ENCODE measurements at regions not wholly inside any gene's neighbourhood (a gene's known extent, or its start where the extent isn't known, plus 50 kb on each side); places are given as distances from the start of the nearest gene placed in this dataset.

DNA sequence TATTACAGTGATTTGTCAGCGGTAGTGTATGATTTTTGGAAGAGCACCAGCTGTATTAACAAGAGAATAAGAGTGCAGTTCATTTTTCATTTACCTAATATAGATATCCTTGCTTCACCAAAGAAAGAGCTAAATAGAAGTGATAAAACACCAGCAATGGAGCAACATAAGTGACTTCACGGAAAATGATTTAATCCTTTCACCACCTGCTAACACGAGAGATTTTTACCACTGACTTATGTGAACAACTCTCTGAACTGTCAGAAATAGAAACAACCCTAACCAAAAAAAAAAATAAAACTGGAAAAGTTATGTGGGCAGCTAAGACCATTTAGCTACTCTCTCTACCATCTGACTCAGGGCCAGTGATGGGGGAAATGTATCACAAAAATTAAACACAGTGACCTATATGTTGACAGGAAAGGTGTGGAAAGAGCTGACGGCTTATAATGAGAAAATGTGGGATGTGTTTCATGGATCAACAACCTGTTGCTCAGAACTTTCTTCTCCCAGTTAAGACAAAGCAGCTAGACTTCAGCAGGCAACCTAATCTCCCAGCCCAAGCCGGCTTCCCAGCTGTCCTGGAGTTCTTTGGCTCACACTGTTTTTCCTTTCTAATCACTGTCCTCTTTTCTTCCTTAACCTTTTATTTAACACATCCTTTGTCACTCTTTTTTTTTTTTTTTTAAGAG, 272.7 kb downstream of the SS18 start:
- peak overlapping the region; percentile 1 to 44 (median 24) for H3K27ac Mint-ChIP-seq
- peaks cover 8% of the 10 kb centered on the region for H3K27me3 Mint-ChIP-seq (ENCODE audit: low read depth)
- peaks cover 3% of the 10 kb centered on the region for H3K9me3 Mint-ChIP-seq
- H3K4me1 Mint-ChIP-seq = peaks cover 34% of the 10 kb centered on the region
- H3K4me3 Mint-ChIP-seq = no peak overlapping the region
- no peaks in the 10 kb centered on the region for H3K36me3 Mint-ChIP-seq (ENCODE audit: low read depth)
- TF ChIP-seq, protein P1, sequence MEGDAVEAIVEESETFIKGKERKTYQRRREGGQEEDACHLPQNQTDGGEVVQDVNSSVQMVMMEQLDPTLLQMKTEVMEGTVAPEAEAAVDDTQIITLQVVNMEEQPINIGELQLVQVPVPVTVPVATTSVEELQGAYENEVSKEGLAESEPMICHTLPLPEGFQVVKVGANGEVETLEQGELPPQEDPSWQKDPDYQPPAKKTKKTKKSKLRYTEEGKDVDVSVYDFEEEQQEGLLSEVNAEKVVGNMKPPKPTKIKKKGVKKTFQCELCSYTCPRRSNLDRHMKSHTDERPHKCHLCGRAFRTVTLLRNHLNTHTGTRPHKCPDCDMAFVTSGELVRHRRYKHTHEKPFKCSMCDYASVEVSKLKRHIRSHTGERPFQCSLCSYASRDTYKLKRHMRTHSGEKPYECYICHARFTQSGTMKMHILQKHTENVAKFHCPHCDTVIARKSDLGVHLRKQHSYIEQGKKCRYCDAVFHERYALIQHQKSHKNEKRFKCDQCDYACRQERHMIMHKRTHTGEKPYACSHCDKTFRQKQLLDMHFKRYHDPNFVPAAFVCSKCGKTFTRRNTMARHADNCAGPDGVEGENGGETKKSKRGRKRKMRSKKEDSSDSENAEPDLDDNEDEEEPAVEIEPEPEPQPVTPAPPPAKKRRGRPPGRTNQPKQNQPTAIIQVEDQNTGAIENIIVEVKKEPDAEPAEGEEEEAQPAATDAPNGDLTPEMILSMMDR (IDR thresholded peaks at IDR 0.05; ENCODE audit: unreplicated experiment in 3 of 3) = no peak

DNA sequence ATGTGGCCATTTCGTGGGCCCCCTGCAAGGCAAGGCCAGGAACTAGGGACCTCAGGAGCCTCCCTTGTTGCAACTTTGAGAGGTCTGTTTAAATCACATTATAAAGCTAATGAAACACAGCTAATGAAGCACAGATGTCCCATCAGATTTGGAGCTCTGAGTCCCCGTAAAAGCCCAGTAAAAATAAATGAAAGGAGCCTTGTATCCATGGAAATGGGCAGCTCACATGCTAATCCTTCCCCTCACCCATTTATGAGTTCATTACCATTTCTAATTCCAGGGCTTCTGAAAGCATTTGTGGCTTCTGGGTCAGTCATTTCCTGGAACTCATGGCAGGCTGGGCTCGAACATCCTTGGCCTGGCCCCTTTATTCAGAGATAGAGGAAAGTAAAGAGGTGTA, 274.8 kb downstream of the SS18 start:
- TF ChIP-seq, protein P1 (IDR thresholded peaks at IDR 0.05; ENCODE audit: unreplicated experiment in 3 of 3) = no peak
- Mint-ChIP-seq H3K4me1 (peaks cover 34% of the 10 kb centered on the region), H3K36me3 (ENCODE audit: low read depth) (no peaks in the 10 kb centered on the region), H3K27ac (peak overlapping the region in 2 of 3 experiments; percentile 17 to 23), H3K9me3 (no peaks in the 10 kb centered on the region), H3K27me3 (ENCODE audit: low read depth) (peaks cover 4% of the 10 kb centered on the region), H3K4me3 (no peak overlapping the region)

DNA sequence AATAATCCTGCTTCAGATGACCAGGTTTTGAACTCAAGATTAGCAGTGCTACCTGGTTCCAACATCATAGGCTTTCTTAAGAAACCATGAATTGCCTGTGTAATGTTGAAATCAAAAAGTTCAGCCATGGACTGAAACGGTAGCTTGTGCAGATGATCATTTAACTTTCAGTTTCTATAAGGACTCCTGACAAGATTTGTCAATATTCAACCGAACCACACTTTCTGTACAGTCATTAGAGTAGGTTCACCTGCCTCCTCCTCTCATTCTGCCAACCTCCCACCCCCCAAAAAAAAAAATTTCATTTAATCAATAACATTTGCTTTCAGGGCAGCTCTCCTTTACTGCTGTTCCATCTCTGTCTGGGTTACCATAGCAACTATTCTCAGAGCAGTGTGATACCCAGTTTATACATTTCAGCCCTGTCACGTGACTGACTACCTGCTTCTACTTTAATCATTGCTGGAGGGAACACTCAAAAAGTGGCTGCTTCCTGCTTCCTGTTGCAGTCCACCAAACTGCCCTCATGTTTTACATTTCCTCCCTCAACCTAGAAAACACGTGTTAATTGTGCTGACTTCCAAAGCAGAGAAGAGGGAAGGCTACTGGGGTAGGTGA, 275.5 kb downstream of the SS18 start:
- Mint-ChIP-seq H3K4me1 (peaks cover 34% of the 10 kb centered on the region), H3K4me3 (no peak overlapping the region), H3K9me3 (no peaks in the 10 kb centered on the region), H3K36me3 (ENCODE audit: low read depth) (no peaks in the 10 kb centered on the region), H3K27me3 (ENCODE audit: low read depth) (peaks cover 4% of the 10 kb centered on the region), H3K27ac (peak overlapping the region in 1 of 3 experiments; percentile 17)
- TF ChIP-seq, protein P1 (IDR thresholded peaks at IDR 0.05; ENCODE audit: unreplicated experiment in 3 of 3) = no peak

DNA sequence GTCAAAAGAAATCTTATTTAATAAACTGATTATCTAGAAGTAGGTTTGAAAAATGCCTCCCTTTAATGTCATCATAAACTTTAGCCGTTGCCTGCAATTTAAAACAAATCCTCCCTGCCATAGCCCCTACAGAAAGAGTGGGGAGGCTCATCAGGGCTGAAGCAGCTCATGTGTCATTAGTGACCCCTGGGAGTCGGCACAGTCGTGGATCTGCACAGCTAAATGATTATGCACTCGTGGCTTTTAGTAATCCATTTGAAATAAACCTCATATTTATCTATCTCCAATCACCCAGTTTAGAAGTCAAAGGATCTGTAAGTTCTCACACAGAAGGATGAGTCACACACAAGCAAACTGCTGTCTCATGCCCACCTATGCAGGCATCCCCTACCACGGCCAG, 277.3 kb downstream of the SS18 start:
- peaks cover 24% of the 10 kb centered on the region for H3K4me1 Mint-ChIP-seq
- H3K27ac Mint-ChIP-seq = no peak overlapping the region
- H3K9me3 Mint-ChIP-seq = no peaks in the 10 kb centered on the region
- H3K27me3 Mint-ChIP-seq (ENCODE audit: low read depth) = peaks cover 4% of the 10 kb centered on the region
- no peaks in the 10 kb centered on the region for H3K36me3 Mint-ChIP-seq (ENCODE audit: low read depth)
- H3K4me3 Mint-ChIP-seq = no peak overlapping the region
- TF ChIP-seq, protein P1 (IDR thresholded peaks at IDR 0.05; ENCODE audit: unreplicated experiment in 3 of 3) = no peak

DNA sequence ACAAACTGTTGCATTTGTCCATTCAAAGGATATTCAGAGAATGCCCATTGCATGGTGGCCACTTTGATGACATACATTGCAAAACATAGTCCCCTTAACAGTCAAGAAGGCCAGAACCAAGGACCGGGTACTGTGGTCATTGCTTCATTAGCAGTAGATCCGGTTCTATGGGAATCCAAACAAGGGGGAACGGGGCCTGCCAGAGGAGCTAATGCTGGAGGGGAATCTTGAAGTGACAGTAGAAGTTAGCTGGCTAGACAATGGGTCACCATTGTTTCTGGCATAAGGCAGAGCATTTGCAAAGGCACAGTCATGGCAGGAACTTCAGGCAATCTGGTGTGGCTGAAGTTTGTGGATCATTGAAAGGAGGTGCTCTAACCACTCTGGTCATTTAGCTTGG, 279.7 kb downstream of the SS18 start:
- TF ChIP-seq, protein P1 (IDR thresholded peaks at IDR 0.05; ENCODE audit: unreplicated experiment in 3 of 3) = no peak
- peaks cover 8% of the 10 kb centered on the region for H3K4me1 Mint-ChIP-seq
- peaks cover 4% of the 10 kb centered on the region for H3K27me3 Mint-ChIP-seq (ENCODE audit: low read depth)
- H3K9me3 Mint-ChIP-seq = no peaks in the 10 kb centered on the region
- no peak overlapping the region for H3K27ac Mint-ChIP-seq
- H3K36me3 Mint-ChIP-seq (ENCODE audit: low read depth) = no peaks in the 10 kb centered on the region
- H3K4me3 Mint-ChIP-seq = no peak overlapping the region

DNA sequence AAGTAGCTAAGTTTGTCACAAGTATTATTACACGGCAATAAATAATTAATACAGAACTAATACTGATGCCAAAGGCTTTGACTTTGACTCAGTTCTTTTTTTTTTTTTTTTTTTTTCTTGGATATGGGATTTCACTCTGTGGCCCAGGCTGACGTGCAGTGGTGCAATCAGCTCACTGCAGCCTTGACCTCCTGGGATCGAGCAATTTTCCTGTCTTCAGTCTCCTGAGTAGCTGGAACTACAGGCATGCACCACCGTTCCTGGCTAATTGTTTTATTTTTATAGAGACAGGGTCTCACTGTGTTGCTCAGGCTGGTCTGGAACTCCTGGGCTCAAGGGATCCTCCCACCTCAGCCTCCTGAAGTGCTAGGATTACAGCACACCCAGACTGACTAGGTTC, 284.5 kb downstream of the SS18 start:
- no peaks in the 10 kb centered on the region for H3K36me3 Mint-ChIP-seq (ENCODE audit: low read depth)
- H3K4me1 Mint-ChIP-seq = peaks cover 6% of the 10 kb centered on the region
- peaks cover 12% of the 10 kb centered on the region for H3K27me3 Mint-ChIP-seq (ENCODE audit: low read depth)
- no peak overlapping the region for H3K27ac Mint-ChIP-seq
- H3K4me3 Mint-ChIP-seq = no peak overlapping the region
- TF ChIP-seq, protein P1 (IDR thresholded peaks at IDR 0.05; ENCODE audit: unreplicated experiment in 3 of 3) = no peak
- peaks cover 9% of the 10 kb centered on the region for H3K9me3 Mint-ChIP-seq
